OCI-M2 (cell line): ENCODE measurements at regions not wholly inside any gene's neighbourhood (a gene's known extent, or its start where the extent isn't known, plus 50 kb on each side); places are given as distances from the start of the nearest gene placed in this dataset.

ENCODE experiments used
- DNase-seq: peaks from one replicate; lab custom pipeline; 2025; ENCODE audit not compliant: unreplicated experiment; lab: John Stamatoyannopoulos, UW

DNA sequence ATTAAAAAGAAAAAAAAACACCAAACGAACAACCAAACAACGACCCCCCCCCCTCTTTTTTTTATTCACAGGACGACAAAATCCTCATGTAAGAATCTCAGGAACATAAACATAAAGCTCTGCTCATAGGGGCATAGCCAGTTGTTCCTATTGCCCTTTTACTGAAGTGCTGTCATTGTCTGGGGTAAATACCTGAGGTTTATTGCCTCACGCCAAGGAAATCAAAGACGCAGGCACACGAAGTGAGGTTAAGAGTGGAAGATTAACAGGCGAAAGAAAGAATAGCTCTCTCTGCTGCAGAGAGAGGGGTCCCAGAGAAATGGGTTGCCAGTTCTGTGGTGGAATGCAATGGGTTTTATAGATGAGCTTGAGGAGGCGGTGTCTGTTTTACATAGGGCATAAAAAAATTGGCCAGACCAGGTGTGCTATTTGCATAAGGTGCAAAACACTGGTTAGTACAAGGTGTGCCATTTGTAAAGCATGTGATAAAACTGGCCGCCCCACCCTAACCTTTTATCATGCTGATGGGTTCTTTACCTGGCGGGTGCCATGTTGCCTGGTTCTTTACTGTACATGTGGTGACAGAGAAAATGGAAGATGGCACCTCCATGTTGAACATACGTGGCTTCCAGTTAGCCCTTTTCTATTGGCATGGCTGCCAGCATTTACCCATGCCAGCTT is 257.6 kb upstream of the ZPLD1 start:
- DNase-seq: no peak

DNA sequence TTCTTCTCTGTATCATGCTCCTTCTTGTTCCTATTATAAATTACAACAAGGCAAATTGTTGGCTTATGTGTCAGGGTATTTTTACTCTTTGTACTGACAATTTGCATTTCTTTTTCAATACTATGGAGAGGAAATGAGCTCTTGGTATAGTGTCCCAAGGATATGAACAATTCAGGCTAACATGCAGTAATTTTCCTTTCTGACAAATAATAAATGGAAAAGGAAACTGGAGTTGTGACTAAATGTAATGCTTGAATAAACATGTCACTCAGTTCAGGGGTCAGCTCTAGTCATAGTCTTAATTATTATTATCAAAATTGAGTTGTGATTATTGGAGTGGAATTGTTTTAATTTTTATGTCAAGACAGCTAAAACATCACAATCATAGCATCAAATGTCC is 256.0 kb upstream of the ZPLD1 start:
- DNase-seq: no peak

DNA sequence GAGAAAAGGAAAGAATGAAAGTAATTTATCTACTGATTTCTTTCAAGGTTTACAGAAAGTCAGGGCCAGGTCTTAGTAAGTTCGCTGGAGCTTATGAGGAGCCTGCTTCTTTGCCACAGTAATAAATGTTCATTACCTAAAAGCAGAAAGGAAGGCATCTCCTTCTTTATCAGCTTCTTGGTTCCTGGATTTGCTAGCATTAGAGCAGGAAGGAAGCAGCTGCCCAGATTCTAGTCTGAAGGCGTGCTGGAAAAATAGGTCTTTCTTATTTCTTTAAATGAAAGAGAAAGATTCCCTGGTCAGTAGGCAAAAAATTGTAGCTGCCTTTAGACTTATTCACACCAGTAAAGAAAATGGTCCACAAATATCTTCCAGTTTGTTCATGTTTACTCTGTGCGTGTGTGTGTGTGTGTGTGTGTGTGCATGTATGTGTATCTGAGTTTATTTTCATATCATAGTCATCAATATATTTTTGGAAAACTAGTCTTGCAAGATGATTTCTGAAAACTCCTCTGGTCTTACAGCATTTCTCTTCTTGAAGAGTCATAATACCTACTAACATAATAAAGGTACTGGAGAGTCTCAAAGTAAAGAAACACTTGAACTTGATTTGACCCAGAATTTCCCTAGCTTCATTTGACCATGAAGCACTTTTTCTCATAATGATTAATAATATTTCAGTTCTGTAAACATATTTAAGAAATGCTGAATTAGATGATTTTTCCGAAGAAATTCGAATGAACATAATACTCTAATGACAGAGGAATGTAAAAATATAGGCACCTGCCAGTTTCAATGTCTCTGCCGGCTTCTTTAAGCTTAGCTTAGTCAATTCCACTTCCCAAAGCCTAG is 255.3 kb upstream of the ZPLD1 start:
- DNase-seq: no peak

DNA sequence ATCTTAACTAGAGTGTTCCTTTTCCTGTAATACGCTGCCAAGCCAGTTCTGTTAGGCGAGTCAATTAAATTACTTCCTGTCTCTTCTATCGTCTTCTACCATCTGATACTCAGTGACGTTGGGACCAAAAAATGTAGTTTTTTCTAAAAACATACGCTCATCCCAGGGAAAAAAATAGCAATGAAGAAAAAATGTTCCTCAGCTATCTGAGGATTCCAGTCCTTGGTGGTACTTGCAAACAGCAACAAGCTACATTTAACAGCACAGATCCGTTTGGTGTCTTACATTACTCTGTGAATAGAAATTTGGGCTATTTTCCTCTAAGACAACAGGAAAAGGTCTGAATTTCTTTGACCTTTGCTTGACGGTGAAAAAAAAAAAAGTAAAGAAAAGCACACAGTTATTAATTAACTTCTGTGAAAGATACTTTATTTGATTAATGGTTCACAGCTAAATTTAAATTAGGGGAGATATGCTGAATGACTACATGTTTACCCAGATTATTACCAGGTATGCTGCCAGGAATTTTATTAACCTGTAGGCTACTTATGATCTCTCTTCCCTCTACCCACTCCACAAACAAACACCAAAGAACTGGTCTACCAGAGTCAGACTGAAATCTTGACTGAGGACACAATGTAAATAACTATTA is 254.4 kb upstream of the ZPLD1 start:
- no peak for DNase-seq

DNA sequence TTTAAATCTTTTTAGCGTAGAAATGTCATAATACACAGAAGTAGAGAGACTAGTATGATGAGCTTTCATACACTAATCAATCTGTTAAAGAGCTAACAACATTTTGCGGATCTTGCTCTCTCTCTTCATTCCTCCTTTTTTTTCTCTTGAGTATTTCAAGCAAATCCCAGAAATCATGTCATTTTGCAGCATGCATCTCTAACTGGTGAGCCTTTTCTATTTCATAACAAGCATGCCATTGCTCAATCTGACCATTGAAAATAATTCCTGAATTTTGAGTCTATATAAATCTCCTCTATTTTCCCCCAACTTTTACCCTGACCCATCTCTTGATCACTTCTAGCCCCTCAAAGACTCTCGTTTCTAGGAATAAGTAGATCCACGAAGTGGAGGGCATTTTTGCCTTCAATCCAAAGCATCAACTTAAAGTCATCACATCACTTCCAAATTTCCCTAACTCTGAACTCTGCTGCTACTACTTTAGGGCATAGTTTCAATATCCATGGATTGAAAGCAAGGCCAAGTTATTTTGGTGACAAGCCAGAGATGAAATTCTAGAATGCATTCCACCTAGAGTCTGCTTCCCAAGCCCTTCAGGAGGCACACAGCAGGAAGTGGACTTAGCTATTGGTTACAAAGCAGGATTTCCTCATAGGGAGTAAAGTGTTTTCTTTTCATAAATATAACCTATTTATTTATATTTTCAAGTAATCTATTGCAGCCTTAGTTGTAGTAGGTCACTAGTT is 253.5 kb upstream of the ZPLD1 start:
- no peak for DNase-seq

DNA sequence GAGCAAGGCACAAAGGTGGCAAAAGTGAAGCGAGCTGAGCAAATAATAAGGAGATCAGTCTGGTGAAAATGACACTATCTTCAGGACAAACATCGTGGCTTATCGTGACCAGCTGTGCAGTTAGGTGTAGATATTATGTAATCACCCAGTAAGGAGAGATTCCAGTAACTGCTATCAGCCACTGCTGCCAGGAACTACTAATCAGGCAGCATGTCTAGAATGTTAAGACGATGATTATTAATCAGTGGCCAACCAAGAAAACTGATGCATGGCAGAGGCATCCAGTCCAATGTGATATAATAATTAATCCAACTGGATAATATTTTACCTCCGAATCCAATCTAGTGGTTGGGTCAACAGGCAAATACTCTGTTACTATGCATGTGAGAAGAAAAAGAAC is 252.7 kb upstream of the ZPLD1 start:
- DNase-seq: peak; percentile 37

DNA sequence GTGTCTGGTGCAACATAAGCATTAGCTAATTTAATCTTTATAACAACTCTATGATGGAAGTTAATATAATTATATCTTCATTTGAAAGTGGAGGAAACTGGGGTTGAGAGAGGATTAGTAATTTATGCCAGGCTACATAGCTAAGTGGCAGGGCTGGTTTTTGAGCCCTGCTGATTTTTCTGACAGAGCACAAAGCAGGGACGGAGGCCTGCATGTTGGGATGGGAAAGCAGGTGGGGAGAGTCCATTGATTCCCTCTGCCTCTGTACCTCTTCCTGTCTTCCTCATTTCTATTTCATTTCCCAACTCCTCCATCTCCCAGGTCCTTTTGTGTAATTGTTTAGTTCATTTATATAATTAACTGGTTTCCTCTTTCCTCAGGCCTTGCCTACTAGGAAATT is 251.6 kb upstream of the ZPLD1 start:
- no peak for DNase-seq

DNA sequence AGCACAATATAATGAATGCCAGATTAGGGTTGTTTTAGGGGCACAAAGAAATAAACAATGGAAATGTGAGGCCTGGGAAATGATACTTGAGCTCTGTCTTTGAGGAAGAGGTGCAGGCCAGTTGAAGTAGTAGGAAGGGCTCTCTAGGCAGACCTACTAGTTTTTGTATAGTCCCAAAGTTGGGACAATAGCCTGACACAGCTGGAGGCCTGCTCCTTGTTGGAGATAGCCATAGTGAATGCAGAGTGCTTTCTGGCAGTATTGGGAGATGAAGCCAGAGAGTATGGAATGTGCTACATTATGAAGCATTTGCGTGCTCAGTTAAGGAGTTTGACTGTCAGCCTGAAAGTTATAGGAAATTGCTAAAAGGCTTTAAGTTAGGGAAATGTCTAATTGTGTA is 251.2 kb upstream of the ZPLD1 start:
- DNase-seq: no peak

DNA sequence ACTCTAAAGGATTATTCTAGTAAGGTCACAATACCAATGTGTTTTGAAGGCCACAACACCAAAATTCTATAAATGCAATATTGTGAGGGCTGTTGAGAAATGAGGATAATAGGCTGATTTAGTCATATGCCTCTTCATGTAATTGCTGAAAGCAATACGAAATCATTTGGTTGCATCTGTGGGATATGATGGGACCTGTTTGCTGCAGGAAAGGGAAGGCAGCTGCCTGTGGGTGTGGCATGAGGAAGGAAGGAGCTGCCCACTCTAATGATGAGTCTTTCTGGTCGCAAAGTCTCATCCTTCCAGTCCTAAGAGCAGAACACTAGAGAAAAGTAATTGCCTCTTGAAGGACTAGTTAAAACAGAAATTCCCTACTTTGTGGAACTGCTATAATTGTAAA is 245.3 kb upstream of the ZPLD1 start:
- no peak for DNase-seq

DNA sequence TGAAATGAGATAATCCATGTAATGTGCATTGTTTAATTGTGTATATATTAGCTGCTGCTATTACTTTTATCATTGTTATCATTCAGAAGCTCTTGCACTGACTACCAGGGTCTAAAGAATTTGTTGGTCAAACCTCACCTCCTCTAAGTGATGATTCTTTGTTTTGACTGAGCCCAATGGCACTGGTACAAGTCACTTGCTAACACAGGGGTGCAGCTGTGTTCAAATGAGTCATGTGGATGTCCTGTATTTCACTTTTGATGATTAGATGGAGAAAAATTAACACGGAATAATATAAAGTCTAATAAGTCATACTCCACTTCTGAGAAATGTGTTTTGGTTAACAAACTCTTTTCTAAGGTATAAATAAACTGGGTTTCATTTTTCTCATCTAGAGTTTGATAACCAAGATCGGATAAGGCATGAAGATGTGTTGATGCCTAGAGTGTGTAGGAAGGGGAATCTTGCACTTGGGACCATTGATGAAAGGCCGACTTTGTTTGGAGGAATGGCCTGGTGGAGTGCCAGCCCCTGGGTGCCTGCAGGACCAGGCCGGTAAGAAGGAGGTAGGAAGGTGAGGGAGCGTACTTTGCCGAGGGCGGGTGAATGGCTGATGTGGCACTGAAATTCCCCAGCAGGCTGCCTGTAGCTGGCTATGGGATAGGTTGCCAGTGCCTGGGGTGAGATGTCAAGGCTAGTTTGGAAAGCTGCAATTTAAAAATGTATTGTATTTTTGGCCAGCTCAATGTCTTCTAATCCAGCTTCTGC is 244.7 kb upstream of the ZPLD1 start:
- DNase-seq: no peak

DNA sequence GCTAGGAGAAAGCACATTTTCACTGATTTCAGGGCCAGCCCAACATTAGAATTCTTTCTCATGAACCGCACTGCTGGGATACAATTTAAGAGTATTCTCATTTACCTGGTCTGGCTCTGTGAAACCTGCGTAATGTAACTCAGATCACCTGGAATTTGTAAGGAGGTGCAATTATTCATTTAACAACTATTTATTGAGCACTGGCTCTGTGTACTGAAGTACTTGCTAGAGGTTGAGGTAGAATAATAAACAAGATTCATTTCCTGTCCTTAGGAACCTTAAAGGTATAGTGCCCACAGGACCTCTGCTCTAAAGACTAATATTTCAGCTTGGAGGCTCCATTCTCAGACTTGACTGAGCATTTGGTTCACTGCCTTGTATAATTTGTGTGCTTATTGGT is 242.2 kb upstream of the ZPLD1 start:
- no peak for DNase-seq

DNA sequence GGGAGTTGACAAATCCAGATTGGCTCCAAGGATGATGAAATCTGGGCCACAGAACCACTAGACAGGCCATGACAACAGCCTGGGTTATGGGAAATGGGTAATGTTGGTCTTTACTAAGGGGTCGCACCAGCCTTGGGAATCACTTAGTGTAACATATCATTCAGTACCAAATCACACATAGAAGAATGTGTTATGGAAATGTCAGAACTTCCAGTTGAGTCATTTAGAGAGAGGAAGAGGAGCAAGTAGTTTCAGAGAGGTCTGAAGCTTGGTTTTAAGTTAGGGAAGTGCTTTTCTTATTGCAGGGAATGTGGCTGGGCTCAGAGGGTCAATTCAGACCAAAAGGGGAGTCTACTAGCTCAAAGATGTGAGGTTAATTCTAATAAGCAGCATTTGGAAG is 241.6 kb upstream of the ZPLD1 start:
- DNase-seq: no peak

DNA sequence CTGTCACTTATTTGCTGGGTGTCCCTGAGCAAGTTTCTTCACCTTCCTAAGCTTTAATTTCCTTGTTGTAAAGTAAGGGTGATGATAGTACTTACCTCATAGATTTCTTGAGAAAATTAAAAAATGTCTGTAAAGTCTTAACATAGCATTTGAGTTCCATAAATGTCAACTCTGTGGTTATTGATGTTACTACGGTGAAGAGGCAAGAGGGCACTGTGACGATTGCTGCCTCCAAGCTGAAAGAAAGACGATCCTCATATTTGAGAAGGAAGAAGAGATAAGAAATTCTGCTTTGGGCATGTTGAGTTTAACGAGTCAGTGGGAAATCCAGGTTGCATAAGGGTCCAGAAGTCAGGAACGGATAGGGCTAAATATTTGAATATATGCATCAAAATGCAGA is 240.8 kb upstream of the ZPLD1 start:
- no peak for DNase-seq

DNA sequence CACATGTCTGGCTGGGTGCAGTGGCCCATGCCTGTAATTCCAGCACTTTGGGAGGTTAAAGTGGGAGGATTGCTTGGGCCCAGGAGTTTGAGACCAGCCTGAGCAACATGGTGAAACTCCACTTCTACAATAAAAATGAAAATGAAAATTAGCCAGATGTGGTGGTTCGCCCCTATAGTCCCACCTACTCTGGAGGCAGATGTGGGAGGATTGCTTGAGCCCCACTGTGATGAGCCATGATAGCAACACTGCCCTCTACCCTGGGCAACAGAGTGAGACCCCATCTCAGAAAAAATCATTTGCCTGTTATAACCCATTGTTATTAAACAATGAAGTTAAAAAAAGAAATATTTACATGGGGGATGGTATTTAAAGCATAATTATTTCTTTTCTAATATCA is 240.1 kb upstream of the ZPLD1 start:
- no peak for DNase-seq

DNA sequence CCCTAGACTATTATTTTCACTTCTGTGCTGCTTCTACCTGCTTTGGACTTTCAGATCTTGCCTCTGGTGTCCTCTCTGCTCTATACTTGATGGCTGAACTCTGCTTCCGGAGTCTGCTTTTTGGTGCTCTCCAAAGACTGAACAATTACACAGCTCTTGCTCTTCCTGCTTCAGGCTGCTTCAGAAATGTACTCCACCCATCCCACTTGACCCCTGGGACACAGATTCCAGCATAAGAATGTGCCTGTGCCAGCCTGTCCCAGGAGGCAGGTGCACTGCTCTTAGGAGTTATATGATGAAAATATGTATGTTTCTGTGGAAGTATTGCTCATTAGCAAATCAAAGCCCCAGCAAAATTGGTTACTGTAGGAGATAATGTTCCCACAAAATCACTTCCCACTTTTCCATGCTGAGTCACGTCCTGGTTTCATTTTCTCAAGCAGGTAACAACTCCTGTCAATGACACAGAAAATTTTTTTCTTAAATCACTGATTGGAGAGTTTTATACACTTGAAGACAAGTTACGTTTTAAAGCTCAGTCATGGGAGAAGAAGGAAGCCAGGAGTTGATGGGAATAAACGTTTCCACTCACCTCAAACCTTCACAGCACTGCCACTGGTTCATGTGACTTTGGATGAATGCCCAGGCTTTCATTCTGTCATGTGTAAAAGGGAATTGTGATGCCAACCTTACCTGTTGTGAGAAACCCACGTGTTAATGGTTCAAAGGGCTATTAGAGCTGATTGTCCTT is 239.4 kb upstream of the ZPLD1 start:
- no peak for DNase-seq

DNA sequence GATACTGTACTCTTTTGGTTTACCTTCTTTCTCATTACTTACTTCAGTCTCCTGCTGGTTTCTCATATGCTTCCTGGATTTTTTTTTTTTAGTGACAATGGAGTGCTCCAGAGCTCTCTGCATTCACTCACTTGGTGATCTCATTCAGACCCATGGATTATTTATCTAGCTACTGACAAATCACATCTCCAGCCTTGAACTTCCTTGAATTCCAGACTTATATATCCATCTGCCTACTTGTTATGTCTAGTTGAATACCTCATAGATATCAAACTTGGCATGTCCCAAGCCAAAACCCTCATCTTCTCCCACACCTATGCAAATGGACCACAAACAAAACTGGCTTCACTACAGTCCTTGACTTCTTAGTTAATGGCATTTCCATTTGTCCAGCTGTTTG is 234.7 kb upstream of the ZPLD1 start:
- DNase-seq: no peak

DNA sequence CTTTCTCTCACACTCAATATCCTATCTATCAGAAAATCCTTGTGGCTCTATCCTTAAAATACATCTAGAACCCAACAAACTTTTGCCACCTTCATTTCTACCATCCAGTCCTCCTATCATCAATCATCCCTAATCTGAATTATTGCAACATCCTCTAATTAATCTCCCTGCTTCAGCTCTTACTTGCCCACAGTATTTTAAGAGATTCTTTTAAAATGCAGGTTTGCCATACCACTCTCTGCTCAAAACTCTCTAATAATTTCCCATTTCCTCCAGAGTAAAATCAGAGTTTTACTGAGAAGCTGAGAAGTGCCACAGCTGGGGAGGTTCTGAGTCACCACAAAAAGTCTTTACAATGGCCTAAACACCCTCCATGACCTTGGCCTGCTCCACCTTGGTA is 234.3 kb upstream of the ZPLD1 start:
- DNase-seq: no peak

DNA sequence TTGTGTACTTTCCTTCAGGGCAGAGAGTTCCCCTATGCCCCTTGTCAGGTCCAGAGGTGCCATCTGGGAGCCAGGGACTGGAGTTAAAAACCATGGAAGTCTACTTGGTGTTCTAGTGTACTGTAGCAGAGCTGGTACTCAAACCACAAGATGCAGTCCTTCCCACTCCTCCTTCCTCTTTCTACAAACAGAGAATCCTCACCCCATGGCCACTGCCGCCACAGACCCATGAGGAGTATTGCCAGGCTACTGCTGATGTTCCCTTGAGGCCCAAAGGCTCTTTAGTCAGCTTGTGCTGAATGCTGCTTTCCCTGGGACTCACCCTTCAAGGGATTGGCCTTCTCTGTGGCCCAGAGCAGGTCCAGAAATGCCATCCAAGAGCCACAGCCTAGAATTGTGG is 229.2 kb upstream of the ZPLD1 start:
- DNase-seq: no peak

DNA sequence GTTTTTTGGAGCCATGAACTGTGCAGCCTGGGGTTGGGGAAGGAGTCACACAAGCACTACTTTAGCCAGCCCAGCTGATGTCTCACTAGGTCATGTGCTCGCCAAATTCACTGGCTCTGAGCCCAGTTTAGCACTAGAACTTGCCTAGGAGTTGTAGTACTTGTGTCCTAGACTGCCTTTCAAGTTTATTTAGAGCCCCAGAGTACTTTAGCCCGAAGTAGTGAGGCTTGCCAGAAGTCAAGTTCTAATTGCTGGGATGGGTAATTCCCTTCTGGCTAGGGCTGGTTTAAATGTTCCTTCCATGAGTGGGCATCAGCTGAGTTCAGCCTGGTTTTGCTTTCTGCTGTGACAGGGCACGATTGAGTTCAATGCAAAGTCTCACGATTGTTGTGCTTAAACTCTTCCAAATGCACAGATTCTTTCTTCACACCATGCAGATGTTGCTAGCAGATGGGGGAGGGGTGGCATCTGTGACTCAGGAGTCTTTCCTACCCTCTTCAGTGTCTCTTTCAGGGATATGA is 228.2 kb upstream of the ZPLD1 start:
- DNase-seq: no peak

DNA sequence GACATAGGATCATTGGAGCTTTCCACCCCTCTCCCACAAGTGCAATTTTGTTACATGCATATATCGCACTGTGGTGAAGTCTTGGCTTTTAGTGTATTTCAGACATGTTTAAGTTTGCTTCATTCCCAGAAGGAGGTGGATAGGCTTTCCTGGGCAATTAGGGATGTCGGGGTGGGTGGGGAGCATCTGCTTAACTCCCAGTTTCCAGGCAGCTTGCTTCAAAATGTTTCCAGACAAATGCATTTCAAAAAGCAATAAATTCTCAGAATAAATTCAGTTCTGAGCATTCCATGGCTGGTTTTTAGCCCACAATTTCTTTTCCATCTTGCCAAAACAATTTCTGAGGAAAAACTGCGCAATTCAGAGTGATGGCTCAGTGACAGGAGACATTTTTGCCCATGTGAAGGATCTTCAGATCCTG is 227.7 kb upstream of the ZPLD1 start:
- no peak for DNase-seq
